Memory B cell (primary cell): ENCODE measurements at regions not wholly inside any gene's neighbourhood (a gene's known extent, or its start where the extent isn't known, plus 50 kb on each side); places are given as distances from the start of the nearest gene placed in this dataset.

Source experiments
- ATAC-seq: fragments of 150-1000 bp; cut with Tn5 transposase; 2 replicates; pipeline ENCODE4 v1.10.0; 2021; ENCODE audit warnings: low read depth, mild to moderate bottlenecking, moderate library complexity
- DNase-seq, 2 donors: peaks; one replicate each; pipeline ENCODE4 v3.0.0; 2022; ENCODE audit warnings: low spot score in 2 of 2
- H3K27ac Mint-ChIP-seq: one replicate; pipeline ENCODE4 v1.8.0; 2022; ENCODE audit warnings: mild to moderate bottlenecking, moderate library complexity, mixed read lengths
- H3K27me3 Mint-ChIP-seq: one replicate; pipeline ENCODE4 v1.8.0; 2022; ENCODE audit warnings: mixed read lengths
- H3K36me3 Mint-ChIP-seq: one replicate; pipeline ENCODE4 v1.8.0; 2022; ENCODE audit warnings: mild to moderate bottlenecking, mixed read lengths
- H3K4me1 Mint-ChIP-seq: one replicate; pipeline ENCODE4 v1.8.0; 2022; ENCODE audit warnings: mixed read lengths
- H3K4me3 Mint-ChIP-seq: one replicate; pipeline ENCODE4 v1.8.0; 2022; ENCODE audit warnings: mild to moderate bottlenecking, moderate library complexity, mixed read lengths
- H3K9me3 Mint-ChIP-seq: one replicate; pipeline ENCODE4 v1.8.0; 2022; ENCODE audit warnings: mixed read lengths

DNA sequence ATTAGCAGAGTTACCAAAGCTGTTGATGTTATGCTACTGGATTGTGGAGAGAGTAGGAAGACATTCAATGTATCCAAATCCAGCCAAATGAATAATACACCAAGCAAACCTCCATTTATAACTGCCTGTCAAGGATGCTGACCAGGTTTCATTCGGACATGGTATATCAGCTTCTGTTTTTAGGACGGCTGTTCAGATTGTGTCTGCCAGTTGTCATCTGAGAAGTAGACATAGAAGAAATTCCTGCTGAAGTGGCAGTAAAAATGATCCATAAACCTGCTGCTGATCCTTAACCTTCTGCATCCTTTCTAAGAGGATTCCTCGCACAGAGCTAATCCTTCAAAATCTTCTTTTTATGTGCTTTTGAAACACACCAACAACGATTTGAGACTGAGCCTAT, 663.6 kb upstream of the PLXNA2 start:
- Mint-ChIP-seq H3K4me3 (no peak overlapping the region), H3K36me3 (no peaks in the 10 kb centered on the region), H3K27me3 (no peaks in the 10 kb centered on the region), H3K9me3 (no peaks in the 10 kb centered on the region), H3K27ac (no peak overlapping the region), H3K4me1 (no peaks in the 10 kb centered on the region)
- no peak for ATAC-seq
- no peak for DNase-seq

DNA sequence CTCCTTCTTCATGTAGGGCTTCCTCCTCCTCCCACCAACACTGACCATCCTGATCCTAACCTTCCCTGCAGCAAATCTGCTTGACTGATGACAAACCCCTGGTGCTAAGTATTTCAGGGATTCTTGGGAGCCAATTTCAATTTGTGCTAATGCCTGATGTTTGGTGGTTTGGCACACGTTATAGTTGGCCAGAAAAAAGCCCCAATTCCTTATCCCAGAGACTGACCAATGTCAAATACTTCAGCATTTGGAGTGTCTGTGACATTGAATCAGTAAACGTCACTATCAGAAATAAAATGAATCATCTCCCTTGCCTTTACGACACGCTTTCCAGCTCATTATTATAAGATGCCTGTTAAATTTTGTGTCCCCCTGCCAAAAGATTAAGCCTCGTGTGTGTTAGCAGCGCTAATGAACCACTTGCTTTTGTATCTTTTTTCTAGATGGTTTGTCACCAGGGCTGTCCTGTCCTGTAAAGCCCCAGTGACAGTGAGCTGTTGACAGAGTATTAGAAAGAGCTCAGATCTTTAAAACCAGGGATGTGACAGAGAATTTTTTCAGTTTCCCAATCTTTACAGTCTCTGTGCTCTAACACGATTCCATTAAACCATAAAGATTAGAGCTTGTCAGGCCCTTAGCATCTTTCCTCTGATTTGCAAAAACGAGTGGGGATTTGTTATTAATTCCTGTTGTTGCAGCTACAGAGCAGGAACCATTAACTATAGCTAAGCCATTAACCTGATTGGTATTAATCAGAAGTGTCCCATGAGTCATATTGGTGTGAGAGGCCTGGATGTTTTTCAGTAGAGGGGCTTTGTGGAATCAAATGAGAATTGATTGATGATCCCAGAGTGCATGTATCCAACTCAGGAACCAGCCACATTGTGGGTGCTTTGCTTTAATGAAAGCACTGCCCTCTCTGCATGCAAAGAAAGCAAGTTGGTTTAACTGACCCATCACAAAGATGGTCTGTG, 665.1 kb upstream of the PLXNA2 start:
- Mint-ChIP-seq H3K27me3 (no peaks in the 10 kb centered on the region), H3K27ac (no peak overlapping the region), H3K4me3 (no peak overlapping the region), H3K4me1 (no peaks in the 10 kb centered on the region), H3K9me3 (peaks cover 3% of the 10 kb centered on the region), H3K36me3 (no peaks in the 10 kb centered on the region)
- DNase-seq: no peak
- no peak for ATAC-seq

DNA sequence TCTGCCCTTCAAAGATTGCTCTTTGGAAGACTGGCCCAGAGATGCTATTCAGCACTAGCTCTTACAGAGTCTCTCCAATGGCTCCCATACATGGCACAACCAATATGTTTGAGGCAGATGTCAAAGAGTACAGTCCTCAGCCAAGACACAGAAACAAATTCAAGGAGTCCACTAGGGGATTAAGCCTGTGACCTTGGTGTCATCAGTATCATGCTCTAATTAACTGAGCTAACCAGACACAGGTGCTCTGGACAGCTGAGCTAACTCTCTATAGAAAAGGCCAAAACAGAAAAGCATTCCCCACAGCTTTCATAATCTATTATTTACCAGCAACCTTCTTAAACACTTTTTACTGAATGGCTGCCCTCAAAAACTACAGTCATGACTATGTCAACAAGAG, 666.0 kb upstream of the PLXNA2 start:
- no peaks in the 10 kb centered on the region for H3K4me1 Mint-ChIP-seq
- no peaks in the 10 kb centered on the region for H3K27me3 Mint-ChIP-seq
- H3K36me3 Mint-ChIP-seq: no peaks in the 10 kb centered on the region
- peaks cover 3% of the 10 kb centered on the region for H3K9me3 Mint-ChIP-seq
- no peak for DNase-seq
- no peak overlapping the region for H3K27ac Mint-ChIP-seq
- H3K4me3 Mint-ChIP-seq: no peak overlapping the region
- no peak for ATAC-seq

DNA sequence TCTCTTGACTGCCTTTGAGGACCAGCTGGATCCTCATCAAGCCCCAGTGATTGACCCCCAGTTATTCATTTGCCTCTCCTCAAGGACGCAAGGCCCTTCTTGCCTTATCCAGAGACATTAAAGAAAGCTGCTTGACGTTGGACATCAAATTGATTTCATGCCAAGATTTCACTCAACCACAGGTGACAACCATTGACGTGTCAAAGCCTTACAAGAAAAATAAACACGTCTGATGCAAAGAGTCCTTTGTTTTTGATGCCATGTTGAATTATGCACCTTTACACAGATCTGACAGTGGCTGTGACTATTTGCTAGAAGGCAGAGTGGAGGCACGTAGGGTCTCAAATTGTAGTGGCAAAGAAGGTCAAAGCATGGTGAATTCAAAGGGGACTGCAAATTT, 666.2 kb upstream of the CAMK1G start:
- Mint-ChIP-seq H3K27me3 (no peaks in the 10 kb centered on the region), H3K4me1 (peaks cover 2% of the 10 kb centered on the region), H3K4me3 (no peak overlapping the region), H3K36me3 (no peaks in the 10 kb centered on the region), H3K9me3 (peaks cover 5% of the 10 kb centered on the region), H3K27ac (no peak overlapping the region)
- no peak for ATAC-seq
- DNase-seq: no peak

DNA sequence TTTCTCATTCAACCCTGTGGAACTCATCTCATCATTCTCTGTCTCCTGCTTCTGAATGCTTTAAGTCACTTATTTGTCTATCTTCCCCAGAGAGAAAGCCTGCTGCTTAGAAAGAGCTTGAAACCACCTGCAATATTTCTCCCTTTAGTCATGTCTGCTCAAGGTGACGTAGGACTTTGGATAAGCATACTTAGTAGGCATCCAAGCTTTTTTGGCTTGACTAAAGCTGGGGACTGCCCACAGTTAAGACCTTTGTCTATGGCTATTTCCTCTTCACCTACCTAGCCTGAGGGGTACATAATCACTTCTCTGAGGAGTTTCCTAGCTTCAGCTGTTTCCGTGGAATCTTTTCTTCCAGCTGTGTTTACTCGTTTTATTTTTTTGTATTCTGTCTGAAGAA, 665.8 kb upstream of the CAMK1G start:
- DNase-seq (no peak), ATAC-seq (no peak)
- no peak overlapping the region for H3K27ac Mint-ChIP-seq
- peaks cover 2% of the 10 kb centered on the region for H3K4me1 Mint-ChIP-seq
- no peaks in the 10 kb centered on the region for H3K27me3 Mint-ChIP-seq
- H3K36me3 Mint-ChIP-seq: no peaks in the 10 kb centered on the region
- H3K4me3 Mint-ChIP-seq: no peak overlapping the region
- peaks cover 5% of the 10 kb centered on the region for H3K9me3 Mint-ChIP-seq

DNA sequence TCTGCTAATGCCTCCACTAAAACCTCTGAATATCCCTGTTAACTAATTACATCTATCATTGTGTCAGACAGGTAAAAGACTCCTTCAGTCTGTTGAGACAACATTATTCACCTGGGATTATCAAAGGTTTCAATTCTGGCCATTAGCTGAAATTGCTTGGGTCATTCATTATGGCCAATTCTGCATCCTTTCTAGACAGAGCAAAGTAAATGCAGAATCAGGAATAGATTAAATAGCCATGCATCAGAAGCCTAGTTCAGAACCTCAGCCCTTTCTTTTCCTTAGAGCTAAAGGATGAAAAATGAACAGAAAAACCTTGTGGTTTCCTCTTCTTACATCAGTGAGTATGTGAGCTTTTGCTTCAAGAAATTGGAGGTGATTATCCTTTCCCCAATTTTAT, 665.4 kb upstream of the CAMK1G start:
- Mint-ChIP-seq H3K27ac (no peak overlapping the region), H3K36me3 (no peaks in the 10 kb centered on the region), H3K9me3 (peaks cover 2% of the 10 kb centered on the region), H3K27me3 (no peaks in the 10 kb centered on the region), H3K4me3 (no peak overlapping the region), H3K4me1 (peaks cover 2% of the 10 kb centered on the region)
- no peak for ATAC-seq
- no peak for DNase-seq

DNA sequence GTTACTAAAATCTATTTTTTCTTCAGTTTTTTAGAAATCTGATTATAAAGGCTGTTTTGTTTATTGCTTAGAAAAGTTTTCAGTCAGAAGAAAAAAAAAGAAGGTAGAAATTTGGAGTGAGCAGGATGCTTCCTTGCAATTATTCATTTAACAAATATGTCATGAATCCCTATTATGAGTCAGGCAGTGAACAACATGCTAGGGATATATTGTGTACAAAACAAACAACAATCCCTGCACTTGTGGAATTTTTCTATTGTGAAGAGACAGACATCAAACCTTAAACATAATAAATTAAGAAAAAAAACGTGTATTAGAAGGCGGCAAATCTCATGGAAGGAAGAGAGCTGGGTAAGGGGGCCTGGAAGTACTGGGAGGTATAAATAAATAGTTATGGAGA, 664.1 kb upstream of the CAMK1G start:
- no peak for DNase-seq

DNA sequence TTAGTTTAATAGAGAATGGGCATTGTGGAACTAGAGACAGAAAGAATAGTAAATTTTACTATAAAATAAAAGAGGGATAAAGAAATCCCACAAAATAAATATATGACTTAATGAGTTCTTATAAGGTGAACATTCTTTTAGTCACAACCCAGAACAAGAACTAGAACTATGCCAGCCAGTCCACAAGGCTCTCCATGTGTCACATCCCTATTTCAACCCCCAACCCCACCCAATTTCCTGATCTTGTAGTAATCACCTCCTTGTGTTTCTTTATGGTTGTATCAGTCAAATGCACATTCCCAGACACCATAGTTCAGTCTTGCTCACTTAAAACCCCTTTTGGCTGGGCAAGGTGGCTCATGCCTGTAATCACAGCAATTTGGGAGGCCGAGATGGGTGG, 662.3 kb upstream of the CAMK1G start:
- ATAC-seq: no peak
- H3K4me1 Mint-ChIP-seq: peaks cover 2% of the 10 kb centered on the region

More for the DNA sequence above, 664.1 kb upstream of the CAMK1G start:
- H3K4me3 Mint-ChIP-seq: no peak overlapping the region
- H3K27ac Mint-ChIP-seq: no peak overlapping the region
- peaks cover 2% of the 10 kb centered on the region for H3K9me3 Mint-ChIP-seq
- H3K36me3 Mint-ChIP-seq: no peaks in the 10 kb centered on the region
- peaks cover 2% of the 10 kb centered on the region for H3K4me1 Mint-ChIP-seq
- ATAC-seq: no peak
- no peaks in the 10 kb centered on the region for H3K27me3 Mint-ChIP-seq

DNA sequence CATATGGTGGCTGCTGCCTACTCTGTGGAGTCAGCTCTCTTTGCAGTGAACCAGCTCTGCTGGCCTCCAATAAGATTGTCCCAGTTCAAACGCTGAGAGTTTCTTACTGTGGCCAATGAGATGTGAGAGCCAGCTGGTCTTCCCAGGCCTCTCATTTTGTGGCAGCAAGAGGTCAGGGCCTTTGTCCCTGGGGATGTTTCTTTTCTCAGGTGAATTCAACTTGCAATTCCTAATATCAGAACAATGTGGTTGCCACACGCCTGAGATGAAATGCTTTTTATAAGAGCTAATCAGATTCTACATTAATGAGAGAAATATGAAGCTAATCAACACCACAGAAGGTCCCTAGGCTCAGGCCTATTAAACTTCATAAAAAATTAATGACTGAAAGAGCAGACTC, 660.1 kb upstream of the CAMK1G start:
- Mint-ChIP-seq H3K27me3 (no peaks in the 10 kb centered on the region), H3K4me3 (no peak overlapping the region), H3K4me1 (peaks cover 2% of the 10 kb centered on the region), H3K36me3 (no peaks in the 10 kb centered on the region), H3K27ac (no peak overlapping the region), H3K9me3 (peaks cover 3% of the 10 kb centered on the region)
- DNase-seq (no peak), ATAC-seq (no peak)

More for the DNA sequence above, 662.3 kb upstream of the CAMK1G start:
- peaks cover 2% of the 10 kb centered on the region for H3K9me3 Mint-ChIP-seq
- no peak overlapping the region for H3K4me3 Mint-ChIP-seq
- no peaks in the 10 kb centered on the region for H3K36me3 Mint-ChIP-seq
- H3K27me3 Mint-ChIP-seq: no peaks in the 10 kb centered on the region
- DNase-seq: no peak
- H3K27ac Mint-ChIP-seq: no peak overlapping the region

DNA sequence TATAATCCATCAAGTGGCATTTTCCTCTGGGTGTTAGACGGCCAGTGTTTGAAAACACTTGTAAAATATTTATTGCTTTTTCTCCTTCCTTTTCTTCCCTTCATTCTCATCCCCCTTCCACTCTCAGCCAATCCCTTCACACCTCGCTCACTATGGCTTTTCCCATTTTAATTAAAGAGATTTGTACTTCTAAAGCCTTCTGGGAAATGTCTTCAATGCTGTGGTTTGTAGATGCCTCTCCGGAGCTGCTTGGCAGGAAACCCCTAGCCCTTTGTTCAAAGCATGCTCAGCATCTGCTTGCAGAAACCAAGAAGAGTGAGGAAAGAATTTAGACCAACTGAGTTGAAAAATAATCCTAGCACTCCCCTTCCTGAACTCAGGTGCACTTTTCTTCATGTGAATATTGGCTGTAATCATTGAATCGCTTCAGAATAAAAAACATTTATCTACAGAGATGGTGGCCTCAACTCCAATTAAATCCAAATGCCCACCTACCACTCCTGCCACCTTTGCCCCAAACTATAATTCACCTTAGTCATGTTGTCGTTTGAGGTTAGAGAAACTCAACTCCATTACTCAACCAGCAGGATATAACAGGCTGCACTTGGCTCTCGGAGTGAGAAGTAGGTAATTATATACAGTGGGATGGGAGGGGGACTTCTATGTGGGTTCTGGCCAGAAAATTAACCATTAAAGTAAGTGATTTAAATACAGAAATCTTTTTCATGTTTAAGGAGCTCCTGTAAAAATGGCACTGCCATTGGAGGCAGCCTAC, 659.4 kb upstream of the CAMK1G start:
- ATAC-seq: no peak
- no peak overlapping the region for H3K4me3 Mint-ChIP-seq
- H3K36me3 Mint-ChIP-seq: no peaks in the 10 kb centered on the region
- H3K27me3 Mint-ChIP-seq: no peaks in the 10 kb centered on the region
- H3K4me1 Mint-ChIP-seq: peaks cover 2% of the 10 kb centered on the region
- DNase-seq: no peak
- H3K27ac Mint-ChIP-seq: no peak overlapping the region
- peaks cover 3% of the 10 kb centered on the region for H3K9me3 Mint-ChIP-seq

DNA sequence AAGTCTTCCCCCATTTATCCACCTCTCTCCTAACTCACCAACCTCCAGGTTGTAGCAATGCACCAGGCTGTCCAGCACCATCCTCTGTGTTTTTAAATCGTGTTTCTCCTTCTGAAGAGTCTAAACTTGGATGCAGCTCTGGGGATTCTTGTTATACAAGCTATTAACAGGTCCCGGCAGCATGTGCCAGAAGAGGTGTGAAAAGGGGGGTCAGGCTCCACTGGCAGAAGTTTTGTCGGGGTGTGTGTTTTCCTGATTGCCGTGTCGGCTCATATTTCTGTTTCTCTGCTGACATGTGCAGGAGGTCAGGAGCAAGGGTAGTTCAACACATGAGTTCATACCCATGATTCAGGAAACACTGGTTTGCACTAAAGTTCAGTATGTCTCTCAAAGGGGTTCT, 658.6 kb upstream of the CAMK1G start:
- Mint-ChIP-seq H3K4me1 (peaks cover 2% of the 10 kb centered on the region), H3K36me3 (no peaks in the 10 kb centered on the region), H3K4me3 (no peak overlapping the region), H3K9me3 (peaks cover 3% of the 10 kb centered on the region), H3K27me3 (no peaks in the 10 kb centered on the region), H3K27ac (no peak overlapping the region)
- ATAC-seq (no peak), DNase-seq (no peak)

DNA sequence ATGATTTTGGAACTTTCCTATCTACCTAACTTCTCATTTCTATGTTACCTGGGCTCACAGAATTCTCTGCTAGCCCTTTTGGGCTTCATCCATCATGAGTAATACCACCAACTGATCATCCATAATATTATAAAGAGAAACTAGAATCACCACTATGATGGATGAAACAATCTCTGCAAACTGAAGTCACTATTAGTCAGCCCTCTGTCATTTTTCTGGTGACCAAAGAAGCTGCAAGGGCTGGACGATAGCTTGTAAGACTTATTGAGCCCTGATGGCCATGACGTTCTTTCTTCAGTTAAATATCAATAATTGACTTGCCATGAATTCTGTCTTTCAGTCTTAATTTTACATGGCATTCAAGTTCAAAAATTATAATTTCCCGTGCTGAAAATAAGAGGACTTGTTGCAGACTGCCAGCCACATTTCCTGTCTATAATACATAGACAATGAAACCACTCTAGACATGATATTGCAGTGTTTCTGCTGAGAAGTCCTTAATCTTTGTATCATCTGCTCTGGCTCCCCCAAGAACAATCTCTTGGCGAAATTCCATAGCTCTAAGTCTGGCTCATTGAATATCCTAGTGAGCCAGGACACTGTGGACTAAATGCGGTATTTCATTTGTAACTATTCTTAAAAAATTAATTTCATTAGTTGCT, 655.0 kb upstream of the CAMK1G start:
- ATAC-seq: no peak
- peaks cover 3% of the 10 kb centered on the region for H3K9me3 Mint-ChIP-seq
- peaks cover 2% of the 10 kb centered on the region for H3K27me3 Mint-ChIP-seq
- H3K27ac Mint-ChIP-seq: no peak overlapping the region
- no peaks in the 10 kb centered on the region for H3K36me3 Mint-ChIP-seq
- no peak for DNase-seq
- H3K4me1 Mint-ChIP-seq: no peaks in the 10 kb centered on the region
- H3K4me3 Mint-ChIP-seq: no peak overlapping the region

DNA sequence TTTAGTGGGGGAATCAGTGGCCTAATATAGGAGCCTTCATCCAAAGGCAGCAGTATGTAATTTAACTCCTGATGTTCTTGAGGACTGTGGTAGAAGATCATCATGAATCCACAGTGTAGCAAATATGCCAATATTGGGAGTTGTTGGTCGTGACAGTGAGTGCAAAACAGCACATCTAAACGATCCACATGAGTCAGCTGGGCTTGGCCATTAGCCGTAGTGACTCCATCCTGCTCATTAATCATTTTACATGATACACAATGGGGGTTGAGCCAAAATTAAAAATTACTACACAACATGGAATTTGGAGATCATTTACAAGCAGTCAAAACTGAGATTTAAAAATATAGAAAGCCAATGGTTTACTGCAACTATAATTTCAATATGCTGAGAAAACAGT, 653.9 kb upstream of the CAMK1G start:
- DNase-seq: no peak
- no peak for ATAC-seq
- Mint-ChIP-seq H3K27ac (no peak overlapping the region), H3K9me3 (peaks cover 5% of the 10 kb centered on the region), H3K4me3 (no peak overlapping the region), H3K36me3 (no peaks in the 10 kb centered on the region), H3K4me1 (no peaks in the 10 kb centered on the region), H3K27me3 (peaks cover 4% of the 10 kb centered on the region)

DNA sequence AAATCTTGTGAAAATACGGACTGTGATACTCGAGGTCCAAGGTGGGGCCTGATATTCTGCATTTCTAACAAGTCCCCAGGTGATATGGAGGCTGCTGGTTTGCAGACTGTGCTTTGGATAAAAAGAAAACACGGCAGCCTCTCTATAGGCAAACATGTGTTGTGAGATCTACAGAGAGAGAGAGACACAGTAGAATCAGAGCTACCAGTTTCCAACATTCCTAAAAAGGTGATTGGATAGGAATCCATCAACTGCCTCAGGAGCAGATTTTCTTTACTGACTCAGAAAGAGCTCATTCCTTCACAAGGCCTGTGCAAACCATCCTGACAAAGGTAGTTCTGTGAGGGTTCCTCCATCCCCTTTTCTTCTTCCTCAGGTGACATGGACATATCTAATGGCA, 651.6 kb upstream of the CAMK1G start:
- peaks cover 5% of the 10 kb centered on the region for H3K27me3 Mint-ChIP-seq
- no peaks in the 10 kb centered on the region for H3K4me1 Mint-ChIP-seq
- no peak for DNase-seq
- H3K27ac Mint-ChIP-seq: no peak overlapping the region
- no peaks in the 10 kb centered on the region for H3K36me3 Mint-ChIP-seq
- no peak for ATAC-seq
- H3K9me3 Mint-ChIP-seq: peaks cover 7% of the 10 kb centered on the region
- no peak overlapping the region for H3K4me3 Mint-ChIP-seq
